Right lobe of liver (tissue), 6 donors: ENCODE measurements at regions not wholly inside any gene's neighbourhood (a gene's known extent, or its start where the extent isn't known, plus 50 kb on each side); places are given as distances from the start of the nearest gene placed in this dataset.

Experiments used
- ATAC-seq, 4 donors: fragments of 200-7000 bp; cut with Tn5 transposase; one replicate each; pipeline ENCODE4 v1.9.1; 2020; ENCODE audit warnings: mild to moderate bottlenecking in 4 of 4, moderate library complexity in 4 of 4
- DNase-seq, 3 donors: peaks; one replicate each; pipeline ENCODE4 v3.0.0-alpha.2; 2020
- H3K27ac ChIP-seq, 3 donors: fragments of 200-600 bp; one replicate each; pipeline ENCODE4 v1.8.0; 2022
- H3K27me3 ChIP-seq, 2 donors: fragments of 200-600 bp; one replicate each; pipeline ENCODE4 v1.8.0; 2022
- H3K36me3 ChIP-seq, 4 donors: fragments of 200-600 bp; sonication (generic) in 1 of 4; one replicate each; pipeline versions ENCODE4 v1.5.1 to v1.8.0; 2017 to 2022; ENCODE audit warnings: control low read depth in 1 of 4
- H3K4me1 ChIP-seq, 4 donors: fragments of 200-600 bp; sonication (generic) in 1 of 4; one replicate each; pipeline versions ENCODE4 v1.5.1 to v1.8.0; 2017 to 2022; ENCODE audit warnings: control low read depth in 1 of 4
- H3K4me3 ChIP-seq, 3 donors: fragments of 200-600 bp; one replicate each; pipeline ENCODE4 v1.8.0; 2022
- H3K9me3 ChIP-seq, 4 donors: fragments of 200-600 bp; sonication (generic) in 1 of 4; one replicate each; pipeline versions ENCODE4 v1.5.1 to v1.8.0; 2017 to 2022; ENCODE audit warnings: control low read depth in 1 of 4
- POLR2A ChIP-seq: fragments of 450-650 bp; IDR thresholded peaks from one replicate; pipeline ENCODE4 v1.6.1; 2017; ENCODE audit warnings: antibody characterized with exemption, mild to moderate bottlenecking
- WGBS: methylation state at CpG from one replicate; pipeline ENCODE4 v1.1.6; 2018; ENCODE audit warnings: low coverage, low lambda C conversion rate; ENCODE audit not compliant: insufficient coverage; ENCODE audit errors: missing lambda C conversion rate; 5-methylcytosine and 5-hydroxymethylcytosine counted together
- intact Hi-C, 2 donors: fragments of 100-400 bp; cut with DNase I; formaldehyde crosslinking; loops; one replicate each; pipeline versions ENCODE4 v1.11.2 to v1.14.1; 2022
- TF ChIP-seq, protein P1 (sequence below), 4 donors: fragments of 200-600 bp in 3 of 4; fragments of 450-650 bp in 1 of 4; IDR thresholded peaks; one replicate each; pipeline versions ENCODE4 v1.5.1 to v1.8.0; 2016 to 2022; ENCODE audit warnings: antibody characterized with exemption in 4 of 4, mild to moderate bottlenecking in 2 of 4
- donor health status: DM: no; HTN: yes; CAD: no.
- donor health status: DM: no; HTN: no; CAD: no.
- donor health status: DM: no; HTN: no; CAD: no.
- donor health status: DM: no; HTN: yes; CAD: no.
- donor health status: DM: no; HTN: yes; CAD: no.

GRCh38 chr5:173438951-173439350, 110.7 kb upstream of the STC2 start:
- intact Hi-C loops, result no loop called here
- WGBS, result 100% methylated on average over 1 of the region's 1 CpG
- ATAC-seq, result no peak

DNA sequence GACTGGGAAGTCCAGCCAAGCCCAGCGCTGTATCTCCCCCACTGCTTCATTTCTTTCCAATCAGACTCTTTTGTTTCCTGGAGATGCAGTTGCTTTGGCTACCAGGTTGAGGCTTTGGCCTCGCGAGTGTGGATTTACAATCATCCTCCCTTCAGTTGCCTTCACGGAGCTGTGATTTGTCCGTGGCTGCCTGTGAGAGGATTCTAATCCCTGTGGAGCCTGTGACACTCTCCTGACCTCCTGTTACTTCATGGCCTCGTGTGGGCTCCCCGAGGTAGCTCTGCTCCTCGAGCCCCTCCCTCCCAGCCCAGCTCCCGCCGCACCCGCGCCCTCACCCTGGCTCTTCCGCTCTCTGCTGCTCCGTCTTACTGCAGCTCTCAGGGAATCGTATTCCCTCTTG, 107.2 kb upstream of the STC2 start:
- 53% methylated on average over 8 of the region's 15 CpGs for WGBS
- no peak for TF ChIP-seq POLR2A
- TF ChIP-seq, protein P1, sequence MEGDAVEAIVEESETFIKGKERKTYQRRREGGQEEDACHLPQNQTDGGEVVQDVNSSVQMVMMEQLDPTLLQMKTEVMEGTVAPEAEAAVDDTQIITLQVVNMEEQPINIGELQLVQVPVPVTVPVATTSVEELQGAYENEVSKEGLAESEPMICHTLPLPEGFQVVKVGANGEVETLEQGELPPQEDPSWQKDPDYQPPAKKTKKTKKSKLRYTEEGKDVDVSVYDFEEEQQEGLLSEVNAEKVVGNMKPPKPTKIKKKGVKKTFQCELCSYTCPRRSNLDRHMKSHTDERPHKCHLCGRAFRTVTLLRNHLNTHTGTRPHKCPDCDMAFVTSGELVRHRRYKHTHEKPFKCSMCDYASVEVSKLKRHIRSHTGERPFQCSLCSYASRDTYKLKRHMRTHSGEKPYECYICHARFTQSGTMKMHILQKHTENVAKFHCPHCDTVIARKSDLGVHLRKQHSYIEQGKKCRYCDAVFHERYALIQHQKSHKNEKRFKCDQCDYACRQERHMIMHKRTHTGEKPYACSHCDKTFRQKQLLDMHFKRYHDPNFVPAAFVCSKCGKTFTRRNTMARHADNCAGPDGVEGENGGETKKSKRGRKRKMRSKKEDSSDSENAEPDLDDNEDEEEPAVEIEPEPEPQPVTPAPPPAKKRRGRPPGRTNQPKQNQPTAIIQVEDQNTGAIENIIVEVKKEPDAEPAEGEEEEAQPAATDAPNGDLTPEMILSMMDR (IDR thresholded peaks at IDR 0.05), result no peak
- H3K9me3 ChIP-seq, result no peaks in the 10 kb centered on the region
- no peaks in the 10 kb centered on the region for H3K36me3 ChIP-seq
- no peaks in the 10 kb centered on the region for H3K27me3 ChIP-seq
- ATAC-seq, result no peak
- no peak for DNase-seq
- intact Hi-C loops, result no loop called here
- no peak overlapping the region for H3K27ac ChIP-seq
- no peaks in the 10 kb centered on the region for H3K4me1 ChIP-seq
- H3K4me3 ChIP-seq, result no peak overlapping the region

More at GRCh38 chr5:173438951-173439350, 110.7 kb upstream of the STC2 start:
- Histone ChIP-seq H3K27me3 (no peaks in the 10 kb centered on the region), H3K4me1 (no peaks in the 10 kb centered on the region), H3K4me3 (no peak overlapping the region), H3K36me3 (no peaks in the 10 kb centered on the region), H3K9me3 (no peaks in the 10 kb centered on the region), H3K27ac (no peak overlapping the region)
- TF ChIP-seq, protein P1 (IDR thresholded peaks at IDR 0.05), result no peak
- TF ChIP-seq POLR2A, result no peak
- DNase-seq, result no peak

- ATAC-seq, result no peak
- no peak for DNase-seq
- Histone ChIP-seq H3K27me3 (no peaks in the 10 kb centered on the region), H3K4me1 (no peaks in the 10 kb centered on the region), H3K9me3 (no peaks in the 10 kb centered on the region), H3K36me3 (no peaks in the 10 kb centered on the region), H3K4me3 (no peak overlapping the region), H3K27ac (no peak overlapping the region)
- TF ChIP-seq, protein P1 (IDR thresholded peaks at IDR 0.05), result no peak
- TF ChIP-seq POLR2A, result no peak
- intact Hi-C loops, result no loop called here
- WGBS, result 52% methylated on average over 5 of the region's 5 CpGs
These were observed 106.1 kb upstream of the STC2 start for GRCh38 chr5:173434270-173434669.

DNA sequence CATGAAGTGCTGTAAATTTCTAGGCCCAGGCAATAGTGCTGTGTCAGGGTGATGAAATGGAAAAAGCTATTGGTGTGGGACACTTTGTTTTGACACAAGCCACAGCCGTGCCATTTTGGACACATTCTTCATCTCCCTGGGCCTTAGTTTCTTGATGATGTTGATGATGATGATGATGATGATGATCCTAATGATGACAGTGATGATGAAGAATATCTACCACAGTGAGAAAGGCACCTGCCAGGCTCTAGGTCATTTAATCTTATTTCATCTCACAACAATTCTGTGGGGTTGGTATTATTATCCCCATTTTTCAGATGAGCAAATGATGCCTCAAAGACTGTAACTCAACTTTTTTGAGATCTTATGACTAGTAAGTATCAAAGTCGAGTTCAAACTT, 102.2 kb upstream of the STC2 start:
- no peak overlapping the region for H3K4me3 ChIP-seq
- no peak for DNase-seq
- H3K9me3 ChIP-seq, result no peaks in the 10 kb centered on the region
- H3K4me1 ChIP-seq, result no peaks in the 10 kb centered on the region
- no peak for ATAC-seq
- H3K27ac ChIP-seq, result no peak overlapping the region
- TF ChIP-seq POLR2A, result no peak
- TF ChIP-seq, protein P1 (IDR thresholded peaks at IDR 0.05), result no peak
- intact Hi-C loops, result no loop called here
- no peaks in the 10 kb centered on the region for H3K36me3 ChIP-seq
- WGBS, result 41% methylated on average over 2 of the region's 2 CpGs
- H3K27me3 ChIP-seq, result no peaks in the 10 kb centered on the region

DNA sequence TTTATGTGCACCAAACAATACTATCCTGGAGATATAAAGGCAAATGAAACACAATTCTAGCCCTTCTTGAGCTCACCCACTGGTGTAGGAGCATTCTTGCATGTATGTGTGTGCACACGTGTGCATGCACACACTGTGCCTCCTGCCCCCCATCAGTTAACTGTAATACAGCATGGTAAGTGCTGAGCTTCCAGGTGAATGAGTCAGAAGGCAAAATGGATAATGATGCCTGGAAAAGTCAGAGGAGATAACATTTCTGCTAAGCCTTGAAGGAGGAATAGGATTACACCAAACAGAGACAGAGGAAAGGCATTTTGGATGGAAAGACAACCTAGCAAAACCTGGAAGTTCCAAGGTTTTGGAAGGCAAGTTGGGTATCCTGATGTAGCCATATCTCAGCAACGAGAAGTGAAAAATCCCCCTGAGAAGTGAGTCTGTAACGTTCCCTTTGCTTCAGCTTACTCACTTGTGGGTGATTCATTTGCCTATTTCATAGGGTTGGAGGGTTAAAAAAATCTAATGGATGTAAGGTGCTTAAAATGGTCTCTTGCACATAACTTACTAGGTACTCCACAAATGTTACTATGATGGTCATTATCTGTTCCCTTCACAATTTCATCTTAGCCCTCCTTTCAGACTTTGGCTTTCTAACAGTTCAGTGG, 101.4 kb upstream of the STC2 start:
- intact Hi-C loops, result no loop called here
- Histone ChIP-seq H3K4me3 (no peak overlapping the region), H3K27me3 (no peaks in the 10 kb centered on the region), H3K4me1 (no peaks in the 10 kb centered on the region), H3K9me3 (no peaks in the 10 kb centered on the region), H3K36me3 (no peaks in the 10 kb centered on the region), H3K27ac (no peak overlapping the region)
- WGBS, result 41% methylated on average over 3 of the region's 3 CpGs
- no peak for TF ChIP-seq POLR2A
- TF ChIP-seq, protein P1 (IDR thresholded peaks at IDR 0.05), result no peak
- no peak for ATAC-seq
- no peak for DNase-seq
